HEK293T (cell line): ENCODE measurements at regions not wholly inside any gene's neighbourhood (a gene's known extent, or its start where the extent isn't known, plus 50 kb on each side); places are given as distances from the start of the nearest gene placed in this dataset.

ENCODE experiments used
- ARNT ChIP-seq: fragments of 450-650 bp; IDR thresholded peaks from 2 replicates; pipeline ENCODE4 v1.6.1; 2017; ENCODE audit warnings: mild to moderate bottlenecking
- CTBP1 ChIP-seq: fragments of 450-650 bp; IDR thresholded peaks from 2 replicates; pipeline ENCODE4 v1.6.1; 2016; ENCODE audit warnings: borderline replicate concordance
- ELF4 ChIP-seq: fragments of 450-650 bp; IDR thresholded peaks from 2 replicates; pipeline ENCODE4 v1.6.1; 2017; ENCODE audit warnings: antibody characterized with exemption
- FOXA1 ChIP-seq: fragments of 450-650 bp; IDR thresholded peaks from 2 replicates; pipeline ENCODE4 v1.6.1; 2016; ENCODE audit warnings: mild to moderate bottlenecking
- FOXK2 ChIP-seq: fragments of 450-650 bp; IDR thresholded peaks from 2 replicates; pipeline ENCODE4 v1.6.1; 2016; ENCODE audit warnings: mild to moderate bottlenecking
- FOXM1 ChIP-seq: fragments of 450-650 bp; IDR thresholded peaks from 2 replicates; pipeline ENCODE4 v1.6.1; 2017; ENCODE audit warnings: mild to moderate bottlenecking, borderline replicate concordance
- LEF1 ChIP-seq: fragments of 450-650 bp; IDR thresholded peaks from 2 replicates; pipeline ENCODE4 v1.6.1; 2017; ENCODE audit warnings: mild to moderate bottlenecking, borderline replicate concordance
- NFRKB ChIP-seq: fragments of 450-650 bp; IDR thresholded peaks from 2 replicates; pipeline ENCODE4 v1.6.1; 2016; ENCODE audit warnings: mild to moderate bottlenecking, moderate library complexity
- SP1 ChIP-seq: fragments of 450-650 bp; IDR thresholded peaks from 2 replicates; pipeline ENCODE4 v1.6.1; 2017
- SUZ12 ChIP-seq: fragments of 450-650 bp; IDR thresholded peaks from 2 replicates; pipeline ENCODE4 v1.6.1; 2016; ENCODE audit warnings: mild to moderate bottlenecking
- TARDBP ChIP-seq: fragments of 450-650 bp; IDR thresholded peaks from 2 replicates; pipeline ENCODE4 v1.6.1; 2016

GRCh38 chr5:120092649-120093048 lies 371.5 kb upstream of the PRR16 start:
- TF ChIP-seq SP1, result no peak
- TF ChIP-seq SUZ12, result no peak
- no peak for TF ChIP-seq CTBP1
- TF ChIP-seq ELF4, result no peak
- no peak for TF ChIP-seq FOXA1
- TF ChIP-seq ARNT, result no peak
- no peak for TF ChIP-seq FOXM1
- TF ChIP-seq FOXK2, result no peak
- TF ChIP-seq NFRKB, result no peak
- TF ChIP-seq LEF1, result no peak
- TF ChIP-seq TARDBP, result no peak
